ENCODE measurements at regions not wholly inside any gene's neighbourhood (a gene's known extent, or its start where the extent isn't known, plus 50 kb on each side); places are given as distances from the start of the nearest gene placed in this dataset.

DNA sequence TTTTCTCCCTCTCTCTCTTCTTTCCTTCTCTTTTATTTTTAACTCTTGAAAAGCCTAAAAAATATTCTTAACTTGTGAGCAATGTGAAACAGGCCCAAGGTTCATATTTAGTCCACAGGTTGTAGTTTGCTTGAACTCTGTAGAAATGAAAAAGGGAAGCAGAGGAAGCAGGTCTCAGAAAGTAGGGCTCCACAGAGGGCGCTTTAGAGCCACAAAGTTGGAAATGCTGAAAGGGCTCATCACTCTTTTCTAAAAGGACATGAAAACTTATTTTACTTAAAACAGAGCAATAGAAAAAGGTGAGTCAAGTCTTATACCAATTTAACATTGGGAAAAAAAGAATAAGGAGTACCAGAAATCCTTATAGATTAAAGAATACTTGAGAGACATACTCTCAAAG is 247.0 kb downstream of the USP25 start:
- TF ChIP-seq EZH2phosphoT487 (IDR thresholded peaks at IDR 0.05; ENCODE audit: low read depth), result no peak
- TF ChIP-seq, protein P1, sequence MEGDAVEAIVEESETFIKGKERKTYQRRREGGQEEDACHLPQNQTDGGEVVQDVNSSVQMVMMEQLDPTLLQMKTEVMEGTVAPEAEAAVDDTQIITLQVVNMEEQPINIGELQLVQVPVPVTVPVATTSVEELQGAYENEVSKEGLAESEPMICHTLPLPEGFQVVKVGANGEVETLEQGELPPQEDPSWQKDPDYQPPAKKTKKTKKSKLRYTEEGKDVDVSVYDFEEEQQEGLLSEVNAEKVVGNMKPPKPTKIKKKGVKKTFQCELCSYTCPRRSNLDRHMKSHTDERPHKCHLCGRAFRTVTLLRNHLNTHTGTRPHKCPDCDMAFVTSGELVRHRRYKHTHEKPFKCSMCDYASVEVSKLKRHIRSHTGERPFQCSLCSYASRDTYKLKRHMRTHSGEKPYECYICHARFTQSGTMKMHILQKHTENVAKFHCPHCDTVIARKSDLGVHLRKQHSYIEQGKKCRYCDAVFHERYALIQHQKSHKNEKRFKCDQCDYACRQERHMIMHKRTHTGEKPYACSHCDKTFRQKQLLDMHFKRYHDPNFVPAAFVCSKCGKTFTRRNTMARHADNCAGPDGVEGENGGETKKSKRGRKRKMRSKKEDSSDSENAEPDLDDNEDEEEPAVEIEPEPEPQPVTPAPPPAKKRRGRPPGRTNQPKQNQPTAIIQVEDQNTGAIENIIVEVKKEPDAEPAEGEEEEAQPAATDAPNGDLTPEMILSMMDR (IDR thresholded peaks at IDR 0.05; ENCODE audit: low read depth, low read length), result peak; percentile 48
